ENCODE measurements at regions not wholly inside any gene's neighbourhood (a gene's known extent, or its start where the extent isn't known, plus 50 kb on each side); places are given as distances from the start of the nearest gene placed in this dataset.

DNA sequence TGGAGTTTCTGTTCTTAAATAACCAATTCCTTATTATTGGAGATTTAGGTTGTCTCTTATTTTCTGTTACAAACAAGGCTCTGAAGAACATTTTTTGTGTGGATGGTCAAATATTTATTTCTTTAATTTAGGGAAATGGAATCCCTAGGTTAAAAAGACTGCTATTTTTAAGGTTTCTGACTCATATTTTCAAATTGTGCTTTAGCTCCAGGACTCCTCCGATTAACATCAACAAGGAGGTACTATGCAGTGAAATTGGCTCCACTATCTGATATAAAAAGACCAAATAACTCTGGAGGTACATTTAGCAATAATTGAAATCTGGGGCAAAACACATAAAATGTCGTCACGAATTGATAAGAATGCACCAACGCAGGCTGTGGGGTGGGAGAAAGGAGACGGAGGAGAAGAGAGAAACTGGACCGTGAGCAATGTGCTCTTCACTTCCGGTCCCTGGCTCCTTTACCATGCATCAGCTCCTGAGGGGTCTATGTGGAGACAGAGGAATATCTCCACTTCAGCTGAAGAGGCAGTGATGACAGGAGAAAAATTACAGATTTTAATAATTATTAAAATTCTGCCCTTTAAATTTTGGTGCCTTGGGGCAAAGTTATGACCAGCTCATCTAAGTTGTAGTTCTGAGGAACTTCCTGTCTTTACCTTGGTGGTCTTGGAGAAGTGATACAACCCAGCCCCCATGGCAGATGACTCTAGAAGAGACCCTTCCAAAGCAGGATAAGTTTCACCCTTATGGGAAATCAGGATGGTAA is 90.2 kb upstream of the BTG1 start:
- TF ChIP-seq, protein P1, sequence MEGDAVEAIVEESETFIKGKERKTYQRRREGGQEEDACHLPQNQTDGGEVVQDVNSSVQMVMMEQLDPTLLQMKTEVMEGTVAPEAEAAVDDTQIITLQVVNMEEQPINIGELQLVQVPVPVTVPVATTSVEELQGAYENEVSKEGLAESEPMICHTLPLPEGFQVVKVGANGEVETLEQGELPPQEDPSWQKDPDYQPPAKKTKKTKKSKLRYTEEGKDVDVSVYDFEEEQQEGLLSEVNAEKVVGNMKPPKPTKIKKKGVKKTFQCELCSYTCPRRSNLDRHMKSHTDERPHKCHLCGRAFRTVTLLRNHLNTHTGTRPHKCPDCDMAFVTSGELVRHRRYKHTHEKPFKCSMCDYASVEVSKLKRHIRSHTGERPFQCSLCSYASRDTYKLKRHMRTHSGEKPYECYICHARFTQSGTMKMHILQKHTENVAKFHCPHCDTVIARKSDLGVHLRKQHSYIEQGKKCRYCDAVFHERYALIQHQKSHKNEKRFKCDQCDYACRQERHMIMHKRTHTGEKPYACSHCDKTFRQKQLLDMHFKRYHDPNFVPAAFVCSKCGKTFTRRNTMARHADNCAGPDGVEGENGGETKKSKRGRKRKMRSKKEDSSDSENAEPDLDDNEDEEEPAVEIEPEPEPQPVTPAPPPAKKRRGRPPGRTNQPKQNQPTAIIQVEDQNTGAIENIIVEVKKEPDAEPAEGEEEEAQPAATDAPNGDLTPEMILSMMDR (IDR thresholded peaks at IDR 0.05; ENCODE audit: low read length) = no peak
- TF ChIP-seq EZH2phosphoT487 (IDR thresholded peaks at IDR 0.05; ENCODE audit: low read length) = no peak
